ENCODE measurements at regions not wholly inside any gene's neighbourhood (a gene's known extent, or its start where the extent isn't known, plus 50 kb on each side); places are given as distances from the start of the nearest gene placed in this dataset.
"Not testable (repeated sequence)": the region's sequence is repeated elsewhere in the genome, so short reads cannot be mapped to it uniquely, and the experiment has no call there.

DNA sequence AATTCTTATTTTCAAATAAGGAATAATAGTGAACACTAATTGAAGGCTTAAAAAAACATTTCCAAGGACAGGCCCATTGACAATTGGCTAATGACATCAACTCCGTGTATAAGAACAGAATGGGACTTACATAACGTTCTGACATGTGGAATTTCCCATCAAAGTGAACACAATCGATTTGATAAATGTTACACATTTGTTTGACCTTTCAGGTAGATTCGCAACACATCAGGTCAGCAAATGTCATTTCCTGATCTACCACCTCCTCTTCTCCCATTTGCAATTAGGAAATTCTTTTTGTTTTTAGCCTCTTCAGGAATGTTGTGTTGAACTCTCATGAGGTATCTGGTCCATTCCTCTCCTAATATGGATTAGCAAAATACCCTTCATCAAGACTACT, 292.9 kb upstream of the SLC14A2 start:
- DNase-seq = no peak

- no peak for DNase-seq
Observed at GRCh38 chr18:45324101-45324494, 291.2 kb upstream of the SLC14A2 start.

DNA sequence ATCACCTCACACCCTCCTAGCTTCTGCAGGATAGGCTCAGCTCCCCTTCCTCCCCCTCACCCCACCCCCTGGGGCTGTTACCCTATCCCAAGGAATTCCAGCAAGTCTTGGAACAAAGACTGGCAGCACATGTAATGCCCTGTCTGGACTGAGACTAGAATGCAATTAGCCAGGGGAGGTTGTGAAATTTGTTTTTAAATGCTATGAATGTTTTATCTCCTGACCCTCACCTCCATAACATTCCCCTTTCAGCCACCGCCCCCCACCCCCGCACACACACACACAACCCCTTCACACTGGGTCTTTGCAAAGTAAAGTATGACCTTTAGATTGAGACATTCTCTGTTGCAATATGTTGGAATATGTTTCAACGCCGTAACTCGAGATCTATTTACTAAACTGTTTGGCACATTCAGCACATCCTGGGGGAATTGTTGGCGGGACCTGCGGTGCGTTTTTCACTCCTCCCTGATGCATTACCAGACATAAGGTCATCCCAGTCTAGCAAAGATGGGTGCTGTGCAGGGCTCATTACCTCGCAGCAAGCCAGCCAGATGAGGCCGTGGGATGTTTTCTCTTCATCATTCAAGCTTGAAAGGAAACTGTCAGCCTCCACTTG, 290.7 kb upstream of the SLC14A2 start:
- no peak for DNase-seq

- DNase-seq = no peak
Observed at GRCh38 chr18:45325778-45326177, 289.5 kb upstream of the SLC14A2 start.

DNA sequence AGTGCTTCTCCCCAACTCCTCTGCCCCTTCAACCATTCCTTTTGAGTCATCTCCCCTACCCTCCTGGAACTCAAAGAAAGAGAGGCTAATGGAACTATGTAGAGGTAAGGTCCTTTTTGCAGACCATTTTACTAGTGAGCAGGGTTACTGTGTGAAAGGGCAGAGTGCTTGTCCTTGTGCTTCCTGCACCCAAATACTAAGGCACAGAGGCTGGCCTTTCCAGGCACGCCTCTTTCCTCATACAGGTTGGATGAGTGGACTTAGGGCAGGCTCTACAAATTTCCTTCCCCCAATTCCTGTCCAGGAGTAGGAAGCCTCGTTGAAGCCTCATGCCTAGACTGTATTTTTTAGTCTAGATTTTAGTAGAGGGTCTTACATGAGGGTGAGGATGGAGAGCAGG, 288.8 kb upstream of the SLC14A2 start:
- DNase-seq = no peak

DNA sequence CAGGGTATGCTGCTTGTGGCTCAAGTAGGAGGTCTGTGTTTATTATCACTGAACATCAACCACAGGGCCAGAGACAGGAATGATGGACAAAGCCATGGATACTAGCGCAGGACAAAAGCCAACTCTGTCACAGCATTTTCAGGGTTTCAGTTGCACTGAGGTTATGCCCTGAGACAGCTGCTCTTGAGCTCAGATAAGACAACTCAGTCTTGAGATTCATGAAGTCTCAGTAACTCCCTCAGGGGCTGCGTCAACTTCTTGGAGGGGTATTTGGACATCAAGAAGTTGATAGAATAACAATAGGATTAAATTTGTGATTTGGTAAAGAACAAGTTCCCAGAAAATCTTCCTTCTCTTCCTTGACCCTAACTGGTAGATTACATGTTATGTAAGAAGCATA, 287.0 kb upstream of the SLC14A2 start:
- no peak for DNase-seq

DNA sequence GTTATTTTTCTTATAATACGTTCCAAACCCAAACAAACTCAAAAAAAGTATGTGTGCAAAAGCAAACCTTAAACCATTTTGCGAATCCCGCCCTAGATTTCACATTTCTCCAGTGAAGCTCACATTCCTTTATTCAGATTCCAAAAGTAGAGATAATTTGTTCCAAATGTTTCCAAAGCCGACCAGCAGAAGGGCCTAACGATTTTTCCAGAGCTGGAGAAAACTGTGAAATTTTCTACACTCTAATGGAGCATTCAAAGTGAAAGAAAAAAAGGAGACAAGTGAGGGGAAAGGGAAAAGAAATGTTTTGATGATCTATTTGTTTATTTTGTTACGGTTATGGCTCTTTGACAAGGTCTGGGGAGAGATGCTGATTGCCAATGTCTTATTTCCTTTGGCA, 286.5 kb upstream of the SLC14A2 start:
- DNase-seq = no peak

DNA sequence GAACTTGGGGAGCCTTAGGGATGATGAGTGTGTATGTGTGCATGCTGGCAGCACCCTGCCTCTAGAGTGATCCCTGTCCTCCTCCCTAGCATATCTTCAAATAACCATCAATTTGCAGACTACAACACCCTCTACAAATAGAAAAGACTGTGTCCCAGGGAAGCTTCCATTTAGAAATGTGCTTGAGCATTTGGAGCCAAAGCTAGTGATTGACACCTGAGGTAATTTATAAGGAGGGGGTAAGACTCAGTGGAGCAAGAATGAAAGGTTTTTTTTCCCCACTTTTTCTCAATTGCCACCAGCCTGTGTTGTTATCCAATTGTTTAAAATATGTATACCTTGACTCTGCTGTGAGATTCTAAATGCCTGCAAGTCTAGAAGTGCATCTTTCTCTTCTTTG, 286.0 kb upstream of the SLC14A2 start:
- DNase-seq = no peak

GRCh38 chr18:45330170-45330594, 285.1 kb upstream of the SLC14A2 start:
- DNase-seq = no peak

DNA sequence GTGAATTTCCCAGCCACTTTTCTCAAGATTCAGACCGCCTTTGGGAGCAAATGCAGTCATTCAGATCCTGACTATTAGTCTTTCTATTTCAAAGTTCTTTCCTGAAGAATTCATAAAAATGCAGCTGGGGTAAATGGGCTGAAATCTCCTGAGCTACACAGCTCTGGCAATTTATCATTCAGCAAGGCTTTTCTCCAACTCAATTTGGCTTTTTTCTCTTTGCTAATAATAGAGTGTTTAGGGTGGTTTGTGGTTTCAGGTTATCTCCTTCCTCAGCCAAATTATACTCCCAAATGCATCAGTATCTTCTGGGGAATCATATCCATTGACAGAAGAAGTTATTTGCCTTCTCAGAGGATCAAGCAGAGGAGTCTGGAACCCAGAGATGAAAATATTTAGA, 282.4 kb upstream of the SLC14A2 start:
- DNase-seq = no peak

GRCh38 chr18:45334191-45334590, 281.1 kb upstream of the SLC14A2 start:
- DNase-seq = no peak

DNA sequence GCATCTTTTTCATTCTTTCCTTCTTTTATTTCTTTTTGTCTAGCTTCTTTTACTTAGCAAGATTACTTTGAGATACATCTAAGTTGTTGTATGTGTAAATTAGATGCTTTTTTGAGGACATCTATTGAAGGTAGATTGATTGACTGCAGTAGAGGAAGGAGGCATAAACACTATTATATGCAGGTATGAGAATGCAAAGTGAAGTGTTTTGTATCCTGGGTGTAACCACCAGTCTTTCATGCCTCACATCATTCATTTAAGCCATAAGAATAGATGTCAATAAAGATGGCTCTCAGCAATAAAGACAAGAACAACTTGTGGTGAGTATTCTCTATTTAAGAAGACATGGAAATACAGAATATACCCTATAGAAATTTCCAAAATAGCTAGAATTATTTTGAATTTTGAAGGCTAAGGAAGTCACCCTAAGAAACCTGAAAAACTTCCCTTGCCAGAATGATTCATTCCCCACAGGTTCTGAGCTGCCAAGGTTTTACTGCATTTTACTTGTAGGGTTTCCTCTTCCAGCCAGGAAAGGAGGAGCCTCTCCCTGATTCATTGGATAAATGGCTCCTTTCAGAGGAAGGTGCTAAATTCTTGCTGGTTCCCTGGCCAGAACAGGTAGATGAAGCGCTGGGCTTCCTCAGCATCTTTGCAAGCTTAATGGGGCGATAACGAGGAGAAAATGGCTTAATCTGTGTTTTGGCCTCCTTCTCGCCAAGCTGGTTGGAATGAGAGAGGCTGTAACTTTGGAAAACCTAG, 279.8 kb upstream of the SLC14A2 start:
- no peak for DNase-seq

DNA sequence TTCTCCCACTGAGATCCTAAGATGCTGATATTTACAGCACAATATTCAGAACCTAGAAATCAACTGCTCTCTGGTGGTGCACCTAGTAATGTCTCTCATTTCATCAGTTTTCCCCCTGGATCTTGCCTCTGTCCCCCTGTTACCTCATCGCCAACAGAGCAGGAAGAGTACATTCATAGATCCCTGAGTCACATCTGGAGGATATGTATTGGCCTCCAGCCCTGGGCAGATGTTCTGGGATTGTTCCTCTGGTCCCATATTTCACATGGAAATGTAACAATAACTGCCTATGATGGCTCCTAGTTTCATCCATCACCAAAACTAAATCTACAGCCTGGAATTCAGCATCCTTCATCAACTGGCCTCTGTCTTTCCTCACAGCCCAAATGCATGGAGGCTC, 278.8 kb upstream of the SLC14A2 start:
- no peak for DNase-seq

DNA sequence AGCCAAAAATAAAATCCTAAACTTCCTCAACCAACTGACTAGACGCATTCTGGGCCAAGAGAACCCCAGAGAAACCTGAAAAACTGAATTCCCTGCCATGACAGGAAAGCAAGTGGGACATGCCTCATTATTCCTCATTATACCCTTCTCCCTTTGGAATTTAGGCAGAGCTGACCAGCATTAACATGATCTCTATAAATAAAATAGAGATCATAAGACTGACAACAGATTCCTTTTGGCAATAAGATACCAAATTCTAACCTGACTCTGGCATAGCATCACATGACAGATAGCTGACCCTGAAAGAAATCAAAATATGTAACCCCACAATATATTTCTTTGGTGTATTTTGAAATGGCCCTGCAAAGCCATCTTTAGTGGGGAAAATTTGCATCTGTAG, 277.8 kb upstream of the SLC14A2 start:
- no peak for DNase-seq

DNA sequence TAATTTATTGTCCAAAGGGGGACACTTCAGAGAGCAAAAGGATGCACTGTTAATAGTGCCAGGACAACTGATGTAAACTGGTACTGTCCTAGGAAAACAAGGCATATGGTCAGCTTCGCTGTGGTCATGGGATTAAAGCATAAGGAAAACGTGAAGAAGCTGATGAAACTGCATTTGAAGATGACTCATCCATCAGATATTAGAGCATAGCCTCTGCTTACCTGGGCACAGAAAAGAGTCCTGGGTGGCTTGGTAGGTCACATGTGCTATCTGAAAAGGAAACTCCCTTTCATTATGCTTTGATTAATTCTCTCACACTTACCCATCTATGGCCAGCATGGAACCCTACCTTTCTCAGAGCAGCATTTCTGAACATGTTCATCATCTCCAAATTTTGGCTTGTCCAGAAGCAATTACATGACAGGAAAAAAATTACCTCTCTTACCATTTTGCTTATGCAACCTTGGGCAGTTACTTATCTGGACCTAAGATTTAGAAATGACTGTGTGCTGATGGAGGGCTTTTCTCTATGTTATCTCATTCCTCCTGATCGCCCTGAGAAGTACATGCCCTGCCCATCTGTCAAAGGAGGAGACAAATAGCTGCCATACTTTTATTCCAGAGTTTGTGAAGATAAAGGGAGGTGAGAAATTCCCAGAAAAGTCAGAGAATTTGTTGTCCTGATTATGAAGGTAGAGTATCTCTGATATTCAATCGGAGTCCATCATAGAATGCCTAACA, 275.3 kb upstream of the SLC14A2 start:
- DNase-seq = no peak

- no peak for DNase-seq
Observed at GRCh38 chr18:45340884-45341283, 274.4 kb upstream of the SLC14A2 start.

DNA sequence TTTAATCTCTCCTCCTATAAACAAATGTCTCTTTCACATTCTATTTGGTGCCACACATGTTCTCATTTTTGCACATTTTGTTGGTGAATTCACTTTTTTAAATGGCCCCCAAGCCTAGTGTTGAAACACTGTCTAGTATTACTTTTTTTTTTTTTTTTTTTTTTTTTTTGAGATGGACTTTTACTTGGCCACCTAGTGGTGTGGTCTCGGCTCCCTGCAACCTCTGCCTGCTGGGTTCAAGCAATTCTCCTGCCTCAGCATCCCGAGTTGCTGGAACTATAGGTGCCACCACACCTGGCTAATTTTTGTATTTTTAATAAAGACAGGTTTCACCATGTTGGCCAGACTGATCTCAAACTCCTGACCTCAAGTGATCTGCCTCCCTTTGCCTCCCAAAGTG, 273.8 kb upstream of the SLC14A2 start:
- DNase-seq = no peak

DNA sequence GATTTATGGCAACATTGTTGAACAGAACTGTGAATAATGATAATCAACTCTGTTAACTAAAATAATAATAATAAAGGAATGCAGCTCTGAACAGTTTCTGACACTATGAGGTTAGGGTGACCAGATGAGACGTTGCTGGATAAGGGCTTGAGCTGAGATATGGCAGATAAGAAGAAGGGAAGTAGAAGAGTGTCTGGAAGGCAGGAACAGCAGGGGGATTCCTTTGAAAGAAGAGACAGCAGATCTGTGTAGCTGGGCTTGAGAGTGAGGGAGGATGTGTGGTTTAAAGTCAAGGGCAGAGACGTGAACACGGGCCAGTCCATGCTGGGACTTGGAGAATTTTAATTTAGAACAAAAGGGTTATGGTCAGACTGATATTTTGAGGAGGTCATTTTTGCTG, 273.1 kb upstream of the SLC14A2 start:
- DNase-seq = no peak

- DNase-seq = no peak
Observed at GRCh38 chr18:45342653-45343052, 272.6 kb upstream of the SLC14A2 start.

GRCh38 chr18:45343365-45343764, 271.9 kb upstream of the SLC14A2 start:
- DNase-seq = no peak

DNA sequence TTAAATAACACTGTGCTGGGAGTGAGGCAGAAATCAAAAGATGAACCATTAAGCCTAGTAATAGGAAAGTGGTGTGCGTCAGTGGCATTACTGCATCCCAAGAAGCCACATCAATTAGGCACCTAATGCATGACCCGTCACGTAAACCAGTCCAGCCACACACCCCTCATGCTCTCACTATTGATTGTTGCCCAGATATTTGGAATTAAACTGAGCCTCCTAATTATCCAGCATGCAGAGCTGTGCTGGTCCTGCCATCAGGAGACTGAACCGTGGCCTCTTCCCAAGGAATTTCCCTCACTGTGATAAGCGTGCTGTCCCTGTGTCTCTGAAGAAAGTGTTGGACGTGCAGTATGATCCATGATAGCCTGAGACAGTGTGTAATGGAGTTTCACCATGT, 270.6 kb upstream of the SLC14A2 start:
- DNase-seq = not testable (repeated sequence)

- no peak for DNase-seq
Observed at GRCh38 chr18:45349019-45349418, 266.3 kb upstream of the SLC14A2 start.

GRCh38 chr18:45349467-45349866, 265.8 kb upstream of the SLC14A2 start:
- no peak for DNase-seq

Data from CD4-positive, alpha-beta T cell treated with Interleukin-4 for 4 hours (primary cell).